CD4-positive, alpha-beta T cell treated with Interferon alpha-2 for 1 hour (primary cell): ENCODE measurements at regions not wholly inside any gene's neighbourhood (a gene's known extent, or its start where the extent isn't known, plus 50 kb on each side); places are given as distances from the start of the nearest gene placed in this dataset.
A peak's percentile ranks its signal among the peaks of the same experiment; 100 is the strongest.
"Not testable (repeated sequence)": the region's sequence is repeated elsewhere in the genome, so short reads cannot be mapped to it uniquely, and the experiment has no call there.

Source experiments
- DNase-seq, 2 donors: peaks; one replicate each; pipeline ENCODE4 v3.0.0-alpha.2; 2020 to 2022

DNA sequence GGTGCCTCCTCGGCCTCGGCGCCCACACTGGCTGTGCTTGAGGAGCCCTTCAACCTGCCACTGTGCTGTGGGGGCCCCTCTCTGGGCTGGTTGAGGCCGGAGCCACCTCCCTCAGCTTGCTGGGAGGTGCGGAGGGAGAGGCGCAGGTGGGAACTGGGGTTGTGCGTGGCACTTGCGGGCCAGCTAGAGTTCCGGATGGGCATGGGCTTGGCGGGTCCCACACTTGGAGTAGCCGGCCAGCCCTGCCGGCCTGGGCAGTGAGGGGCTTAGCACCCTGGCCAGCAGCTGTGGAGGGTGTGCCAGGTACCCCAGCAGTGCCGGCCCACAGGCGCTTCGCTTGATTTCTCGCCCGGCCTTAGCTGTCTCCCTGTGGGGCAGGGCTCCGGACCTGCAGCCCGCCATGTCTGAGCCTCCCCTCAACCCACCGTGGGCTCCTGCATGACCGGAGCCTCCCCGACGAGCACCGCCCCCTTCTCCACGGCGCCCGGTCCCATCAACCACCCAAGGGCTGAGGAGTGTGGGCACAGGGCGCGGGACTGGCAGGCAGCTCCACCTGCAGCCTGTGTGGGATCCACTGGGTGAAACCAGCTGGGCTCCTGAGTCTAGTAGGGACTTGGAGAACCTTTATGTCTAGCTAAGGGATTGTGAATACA is 723.8 kb downstream of the DIAPH3 start:
- no peak for DNase-seq

GRCh38 chr13:59441068-59441467 is 722.7 kb downstream of the DIAPH3 start:
- DNase-seq = not testable (repeated sequence)

DNA sequence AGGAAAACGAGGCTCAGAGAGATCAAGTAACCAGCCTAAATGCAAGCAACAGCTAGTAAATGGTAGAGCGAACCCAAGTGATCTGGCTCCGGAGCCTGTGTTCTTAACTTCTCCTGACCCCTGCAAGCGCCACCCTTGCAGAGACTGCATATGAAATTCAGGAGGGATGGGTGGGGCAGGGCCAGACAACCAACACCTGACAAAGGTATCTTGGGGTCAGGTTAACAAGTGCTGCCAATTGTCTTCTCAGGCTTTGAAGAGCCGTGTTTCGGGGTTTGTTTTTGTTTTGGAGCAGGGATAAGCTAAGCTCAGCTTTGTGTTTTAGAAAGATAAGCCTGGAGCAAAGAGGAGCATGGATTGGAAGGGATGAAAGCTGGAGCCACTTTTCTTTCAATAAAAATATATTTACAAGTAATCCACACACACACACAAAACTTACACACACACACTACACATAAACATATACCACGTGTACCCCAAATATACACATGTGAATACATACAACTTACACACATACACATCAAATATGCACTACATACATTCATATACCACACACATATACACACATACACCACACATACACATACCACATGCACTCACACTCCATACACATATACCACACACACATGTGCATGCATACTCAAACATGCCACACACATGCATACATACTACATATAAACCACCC is 722.0 kb downstream of the DIAPH3 start:
- DNase-seq = no peak

DNA sequence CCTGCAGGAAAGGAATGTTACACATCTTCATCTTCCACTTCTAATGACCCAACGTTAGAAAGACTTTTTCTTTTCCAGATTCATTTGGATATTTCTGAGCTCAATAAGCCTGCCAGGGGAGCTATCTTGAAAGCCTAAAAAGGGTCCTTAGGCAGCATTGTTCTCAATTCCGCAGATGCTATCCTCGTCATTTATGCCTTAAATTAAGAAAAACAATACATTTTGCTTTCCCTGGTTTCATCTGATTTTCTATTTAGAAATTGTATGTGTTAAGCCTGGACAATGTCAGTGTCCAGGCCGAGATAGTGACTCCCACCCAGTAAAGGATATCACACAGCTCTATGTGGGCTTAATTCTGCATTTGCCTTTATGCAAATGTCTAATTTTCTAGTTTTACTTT is 721.3 kb downstream of the DIAPH3 start:
- no peak for DNase-seq

DNA sequence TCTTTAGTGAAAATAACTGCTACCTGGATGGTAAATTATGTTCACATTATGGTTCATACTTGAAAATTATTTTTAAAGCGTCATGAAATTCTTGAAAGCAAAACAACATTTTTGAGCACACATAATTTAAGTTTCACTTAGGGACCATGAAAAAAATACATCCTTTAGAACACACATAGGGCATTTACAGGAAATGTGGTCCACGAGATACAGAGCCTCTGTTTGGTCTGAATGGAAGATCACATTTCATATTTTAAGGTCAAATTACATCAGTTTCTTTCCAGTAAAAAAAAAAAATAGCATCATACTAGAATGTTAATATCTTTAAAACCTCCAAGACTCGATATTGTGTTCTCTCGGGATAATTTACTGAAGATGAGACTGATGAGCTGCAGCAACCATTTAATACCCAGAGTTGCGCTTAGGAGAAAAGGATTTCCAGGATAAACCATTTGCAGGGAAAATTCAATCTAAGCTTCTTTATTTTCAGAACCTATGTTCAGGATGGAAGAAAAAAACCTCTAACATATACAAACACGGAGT is 720.7 kb downstream of the DIAPH3 start:
- no peak for DNase-seq

GRCh38 chr13:59444210-59444857 is 719.4 kb downstream of the DIAPH3 start:
- no peak for DNase-seq

DNA sequence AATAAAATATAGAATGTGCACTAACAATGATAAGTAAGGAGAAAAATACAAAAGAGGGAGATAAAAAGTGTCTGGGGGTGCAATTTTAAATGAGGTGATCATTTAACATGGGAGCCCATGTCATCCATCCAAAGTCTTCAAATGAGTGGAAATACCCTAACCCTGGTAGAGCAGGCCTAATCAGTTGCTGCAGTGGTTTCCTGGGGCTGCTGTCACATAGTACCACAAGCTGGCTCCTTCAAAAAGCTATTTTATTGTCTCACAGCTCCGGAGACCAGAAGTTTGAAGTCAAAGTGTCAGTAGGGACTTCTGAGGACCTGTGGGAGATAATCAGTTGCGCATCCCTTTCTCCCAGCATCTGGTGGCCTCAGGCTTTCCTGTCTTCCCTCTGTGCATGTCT is 717.9 kb downstream of the DIAPH3 start:
- no peak for DNase-seq

- DNase-seq = no peak
These were observed 717.3 kb downstream of the DIAPH3 start for GRCh38 chr13:59446391-59446790.

DNA sequence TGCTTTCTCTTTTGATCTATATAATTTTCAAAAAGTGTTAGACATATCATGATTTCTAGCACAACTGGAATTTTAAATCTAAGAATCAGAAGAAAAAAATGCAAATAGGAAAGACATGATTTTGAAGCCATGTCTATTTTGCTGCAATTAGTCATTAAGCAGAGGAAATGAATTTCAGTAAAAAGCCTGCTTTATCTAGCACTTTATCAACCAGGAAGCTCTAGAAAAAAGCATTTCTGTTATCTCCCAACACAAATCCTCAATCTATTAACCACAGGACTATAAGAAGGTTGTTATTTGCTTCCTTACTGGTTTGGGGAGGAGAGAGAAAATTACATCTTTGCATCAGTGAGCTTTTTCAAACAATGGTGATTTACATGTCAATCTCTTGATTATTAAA is 716.7 kb downstream of the DIAPH3 start:
- no peak for DNase-seq

GRCh38 chr13:59447846-59448620 is 715.7 kb downstream of the DIAPH3 start:
- DNase-seq = no peak

DNA sequence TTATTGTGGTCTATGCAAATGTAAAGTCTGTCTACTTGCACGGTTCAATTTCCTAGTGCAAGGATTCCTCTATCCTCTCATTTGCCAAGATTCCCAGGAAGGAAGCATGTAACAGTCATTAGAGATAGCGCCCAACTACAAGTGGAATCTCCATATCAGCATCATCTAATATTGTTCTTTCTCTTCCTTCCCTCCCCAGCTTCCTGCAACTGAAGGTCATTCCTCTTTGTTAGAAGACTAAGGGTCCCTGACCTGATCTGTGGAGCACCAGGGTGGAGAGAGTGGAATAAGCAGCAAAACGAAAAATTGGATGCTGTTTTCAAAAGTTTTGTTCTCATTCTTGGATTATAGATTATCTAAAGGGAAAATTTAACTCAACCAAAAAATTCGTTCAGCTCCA is 714.0 kb downstream of the DIAPH3 start:
- no peak for DNase-seq

DNA sequence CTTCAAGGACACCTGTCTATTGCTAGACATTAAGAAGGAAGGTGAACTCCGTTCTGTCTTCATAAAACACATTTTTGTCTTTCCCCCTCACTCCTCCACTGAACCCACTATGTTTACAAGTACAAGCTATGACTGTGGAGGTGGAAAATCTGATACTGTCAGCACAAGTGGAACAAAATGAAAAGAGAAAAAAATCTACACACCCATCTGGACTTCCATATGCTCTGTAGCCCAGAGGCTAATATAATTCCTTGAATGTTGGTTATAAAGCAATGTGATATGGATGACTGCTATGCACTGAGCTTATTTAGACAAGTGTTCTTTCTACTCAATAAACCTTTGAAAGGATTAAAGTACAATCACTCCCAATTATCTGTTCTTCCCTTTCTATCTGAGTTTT is 713.5 kb downstream of the DIAPH3 start:
- DNase-seq = no peak

GRCh38 chr13:59451236-59451635 is 712.5 kb downstream of the DIAPH3 start:
- DNase-seq = no peak

- DNase-seq = peak in 1 of 2 donors; percentile 1
These were observed 711.4 kb downstream of the DIAPH3 start for GRCh38 chr13:59452189-59452890.

DNA sequence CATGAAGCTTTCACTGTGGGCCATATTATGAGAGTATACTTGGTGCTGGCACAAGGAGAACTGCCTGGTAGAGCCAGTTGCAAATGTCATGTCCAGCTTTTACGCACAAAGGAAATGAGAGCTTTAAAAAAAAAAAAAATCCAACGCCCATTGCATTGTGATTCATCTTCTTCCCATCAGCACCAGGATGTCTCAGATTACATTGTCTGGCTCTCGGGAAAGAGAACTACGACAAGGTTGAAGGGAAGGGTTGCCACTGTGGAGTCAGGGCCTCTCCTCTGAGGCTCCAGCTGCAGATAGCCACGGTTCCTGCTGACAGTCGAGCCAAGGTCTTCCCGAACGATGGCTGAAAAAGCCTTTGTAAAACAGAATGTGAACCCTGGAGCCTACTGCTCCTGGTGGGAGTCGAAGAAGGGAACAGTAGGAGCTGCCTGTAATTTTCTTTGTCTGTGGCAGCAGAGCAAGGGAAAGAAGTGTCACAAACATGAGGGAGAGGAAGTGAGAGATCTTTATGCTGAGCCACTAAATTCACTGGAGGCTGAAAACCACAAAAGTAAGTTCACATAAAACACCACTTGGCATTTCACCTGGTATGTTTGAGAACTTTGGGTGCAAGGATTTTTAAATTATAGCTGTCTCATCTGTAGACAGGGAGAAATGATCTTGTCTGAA is 704.7 kb downstream of the DIAPH3 start:
- no peak for DNase-seq

DNA sequence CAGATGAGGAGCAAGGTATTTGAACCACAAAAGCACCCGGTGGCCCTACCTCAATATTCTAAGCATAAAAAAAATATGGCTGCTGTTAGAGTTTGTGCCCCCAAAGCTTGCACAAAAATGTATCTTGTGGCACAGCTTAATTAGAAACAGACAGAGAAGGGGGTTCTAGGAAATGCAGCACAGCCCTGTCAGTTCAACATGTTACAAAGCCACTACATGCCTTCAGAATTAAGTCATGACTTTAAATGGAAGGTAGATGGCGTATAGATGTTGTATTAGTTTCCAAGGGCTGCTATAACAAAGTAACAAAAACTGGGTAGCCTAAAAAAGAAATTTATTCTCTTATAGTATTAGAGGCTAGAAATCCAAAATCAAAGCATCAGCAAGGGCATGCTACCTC is 703.8 kb downstream of the DIAPH3 start:
- no peak for DNase-seq

- DNase-seq = no peak
These were observed 702.3 kb downstream of the DIAPH3 start for GRCh38 chr13:59461411-59461810.

GRCh38 chr13:59463023-59463422 is 700.7 kb downstream of the DIAPH3 start:
- DNase-seq = no peak

DNA sequence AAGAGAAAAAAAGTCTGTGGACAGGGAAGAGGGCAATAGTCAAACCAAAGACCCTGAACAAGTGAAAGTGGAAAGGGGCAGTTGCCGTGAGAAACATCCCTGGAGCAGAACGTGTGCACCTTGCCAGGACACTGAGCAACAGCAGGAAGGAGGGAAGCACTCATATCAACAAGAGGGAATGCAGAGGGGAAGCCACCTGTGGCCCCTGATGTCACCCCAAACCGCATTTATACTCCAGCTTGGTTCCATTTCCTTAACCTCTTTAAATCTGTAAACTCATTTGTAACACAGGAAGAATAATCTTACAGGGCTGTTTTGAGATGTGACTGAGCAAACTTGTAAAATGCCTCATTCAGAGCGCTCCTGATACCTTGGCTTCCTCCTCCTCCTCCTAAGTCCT is 698.8 kb downstream of the DIAPH3 start:
- no peak for DNase-seq

GRCh38 chr13:59468396-59468795 is 695.3 kb downstream of the DIAPH3 start:
- no peak for DNase-seq

- DNase-seq = no peak
These were observed 692.6 kb downstream of the DIAPH3 start for GRCh38 chr13:59471106-59471505.

DNA sequence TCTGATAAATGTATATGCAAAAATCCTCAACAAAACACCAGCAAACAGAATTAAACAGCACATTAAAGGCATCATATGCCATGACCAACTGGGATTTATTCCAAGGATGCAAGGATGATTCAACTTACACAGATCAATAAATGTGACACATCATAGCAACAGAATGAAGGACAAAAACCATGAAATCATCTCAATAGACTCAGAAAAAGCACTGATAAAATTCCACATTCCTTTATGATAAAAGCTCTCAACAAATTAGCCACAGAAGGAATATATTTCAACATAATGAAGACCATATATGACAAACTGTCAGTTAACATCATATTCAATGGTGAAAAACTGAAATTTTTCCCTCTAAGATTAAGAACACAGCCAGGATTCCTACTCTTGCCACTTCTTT is 691.6 kb downstream of the DIAPH3 start:
- no peak for DNase-seq
